IPS-NIHi11 (cell line): ENCODE measurements at regions not wholly inside any gene's neighbourhood (a gene's known extent, or its start where the extent isn't known, plus 50 kb on each side); places are given as distances from the start of the nearest gene placed in this dataset.
"Not testable (repeated sequence)": the region's sequence is repeated elsewhere in the genome, so short reads cannot be mapped to it uniquely, and the experiment has no call there.

Experiments used
- DNase-seq: peaks from one replicate; pipeline ENCODE4 v3.0.0; 2012; ENCODE audit warnings: mixed read lengths, low spot score

DNA sequence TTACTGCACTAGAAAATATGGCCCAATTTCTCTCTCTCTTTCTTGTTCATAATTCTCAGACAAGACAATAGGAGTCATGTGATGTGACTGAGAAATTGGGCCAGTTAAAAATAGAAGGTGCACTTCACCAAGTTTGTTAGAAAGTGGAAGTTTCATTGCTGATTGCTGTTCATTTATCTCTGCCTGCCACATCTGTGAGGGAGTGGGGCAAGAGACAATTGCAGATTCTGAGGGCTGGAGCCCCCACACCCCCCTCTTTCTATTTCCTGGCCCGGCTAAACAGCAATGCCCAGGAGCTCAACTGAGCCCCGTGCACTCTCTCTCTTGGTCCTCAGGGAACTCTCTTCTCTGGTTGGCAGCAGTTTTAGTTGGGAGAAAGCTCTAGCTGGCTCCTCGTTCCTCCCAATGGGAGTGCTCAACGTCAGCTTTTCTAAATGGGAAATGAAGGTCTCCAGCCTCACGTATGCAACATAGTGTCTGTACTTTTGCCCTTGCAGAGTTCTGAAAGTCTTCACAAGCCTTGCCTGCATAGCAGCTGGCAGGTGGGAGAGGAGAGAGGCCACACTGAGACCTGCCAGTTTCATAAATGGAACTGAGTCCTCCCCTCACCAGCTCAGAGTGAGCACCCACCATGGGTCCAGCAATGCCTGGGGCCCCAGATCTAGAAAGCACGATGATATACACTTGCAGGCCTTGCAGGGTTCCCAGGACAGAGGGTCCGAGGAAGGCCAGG is 115.7 kb downstream of the MYCN start:
- DNase-seq = no peak

GRCh38 chr2:16053437-16054257 is 113.3 kb downstream of the MYCN start:
- DNase-seq = no peak

GRCh38 chr2:16052571-16053052 is 112.3 kb downstream of the MYCN start:
- not testable (repeated sequence) for DNase-seq

DNA sequence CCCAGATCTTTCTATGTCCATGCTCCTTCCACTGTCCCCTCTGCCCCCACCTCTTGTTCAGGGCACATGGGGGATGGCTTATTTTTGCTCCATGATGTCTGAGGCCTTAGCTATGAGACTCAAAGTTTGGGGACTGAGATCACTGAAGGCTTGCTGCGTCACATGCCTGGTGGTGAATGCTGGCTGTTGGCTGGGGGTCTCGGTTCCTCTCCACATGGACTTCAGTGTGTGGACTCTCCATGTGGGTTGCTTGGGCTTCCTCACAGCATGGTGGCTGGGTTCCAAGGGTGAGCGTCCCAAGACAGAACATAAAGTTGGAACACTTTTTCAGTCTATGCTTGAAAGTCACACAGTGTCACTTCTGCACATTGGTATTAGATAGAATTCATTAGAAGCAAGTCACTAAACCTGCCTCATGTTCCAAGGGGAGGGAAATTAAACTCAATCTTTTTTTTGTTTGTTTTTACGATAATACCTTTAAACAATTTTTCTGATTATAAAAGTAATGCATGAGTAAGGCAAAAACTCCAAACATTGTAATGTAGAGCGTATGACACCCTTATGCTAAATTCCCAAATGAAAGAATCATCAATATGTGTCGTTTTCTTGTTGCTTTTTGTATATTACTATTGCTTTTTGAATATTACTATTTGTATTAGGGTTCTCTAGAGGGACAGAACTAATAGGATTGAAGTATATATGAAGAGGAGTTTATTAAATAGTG is 111.7 kb downstream of the MYCN start:
- DNase-seq = no peak

DNA sequence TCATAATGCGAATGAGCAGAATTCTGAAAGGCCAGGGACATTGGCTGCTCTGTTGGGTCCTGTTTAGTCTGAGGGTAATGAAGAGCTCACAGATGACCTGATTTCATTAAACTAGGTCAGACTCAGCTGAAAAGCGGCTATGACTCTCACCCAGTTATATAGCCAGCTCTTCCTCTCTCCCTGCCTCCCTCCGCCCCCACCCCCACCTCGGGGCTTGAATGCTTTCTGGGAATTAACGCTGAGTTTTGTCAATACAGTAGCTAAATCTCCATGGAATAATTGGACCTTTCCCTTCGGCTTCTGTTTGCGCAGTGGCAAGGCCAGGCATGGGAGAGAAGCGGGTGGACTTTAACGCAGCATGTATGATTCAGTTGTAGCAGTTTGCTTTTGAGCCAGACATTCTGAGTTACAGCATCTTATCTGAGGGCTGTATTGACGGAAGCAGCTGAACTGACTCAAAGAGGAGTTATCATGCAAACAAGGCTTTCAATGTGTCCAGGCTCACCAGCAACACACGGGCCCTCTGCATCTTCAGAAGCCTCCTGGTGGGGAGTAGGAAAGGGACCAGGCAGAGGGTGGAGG is 110.6 kb downstream of the MYCN start:
- no peak for DNase-seq

DNA sequence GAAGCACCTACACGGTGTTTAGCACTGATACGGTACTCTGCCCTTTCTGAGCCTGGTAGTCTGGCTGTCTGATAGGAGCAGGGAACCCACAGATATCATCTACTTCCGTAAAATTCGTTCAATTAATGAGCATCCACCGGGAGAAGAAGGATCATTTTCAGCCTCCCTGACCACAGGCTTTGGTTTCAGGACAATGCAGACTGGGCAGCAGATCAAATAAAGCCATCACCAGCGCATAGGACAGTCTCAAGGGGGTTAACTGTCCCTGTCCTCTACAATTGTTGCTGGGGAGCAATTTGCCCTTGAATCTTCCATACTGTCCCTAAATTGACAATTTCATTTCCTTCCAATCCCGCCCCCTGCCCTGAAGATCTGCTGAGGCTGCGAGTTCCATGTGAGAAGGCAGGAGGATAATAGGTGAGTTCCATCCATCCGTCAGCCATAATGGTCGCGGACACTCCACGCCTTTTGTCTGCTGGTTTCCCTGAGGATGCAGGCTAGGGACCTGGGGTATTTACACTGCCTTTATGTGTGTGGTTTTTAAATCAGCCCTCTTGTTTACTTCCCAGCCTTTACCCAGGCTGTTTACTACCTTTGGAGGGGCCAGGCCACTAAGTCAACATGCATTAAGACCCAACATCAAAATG is 110.0 kb downstream of the MYCN start:
- DNase-seq = no peak

DNA sequence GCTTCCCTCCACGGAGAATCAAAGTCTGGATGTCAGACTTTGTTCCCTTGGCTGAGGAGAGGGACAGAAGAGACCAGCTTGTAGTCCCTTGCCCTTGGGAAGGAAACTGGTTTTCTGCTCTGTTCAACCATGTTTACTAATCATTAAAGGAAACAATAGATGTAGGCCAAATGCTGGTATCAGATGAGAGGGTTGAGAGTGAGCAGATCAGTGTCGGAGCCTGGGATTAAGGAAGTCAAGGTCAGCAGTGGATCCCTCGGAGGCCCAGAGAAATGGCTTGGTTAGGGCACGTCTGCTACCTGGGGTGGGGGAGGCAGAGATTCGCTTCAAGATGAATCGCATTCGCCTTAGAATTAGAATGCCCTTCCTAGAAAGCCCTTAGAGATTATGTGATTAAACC is 109.1 kb downstream of the MYCN start:
- no peak for DNase-seq

DNA sequence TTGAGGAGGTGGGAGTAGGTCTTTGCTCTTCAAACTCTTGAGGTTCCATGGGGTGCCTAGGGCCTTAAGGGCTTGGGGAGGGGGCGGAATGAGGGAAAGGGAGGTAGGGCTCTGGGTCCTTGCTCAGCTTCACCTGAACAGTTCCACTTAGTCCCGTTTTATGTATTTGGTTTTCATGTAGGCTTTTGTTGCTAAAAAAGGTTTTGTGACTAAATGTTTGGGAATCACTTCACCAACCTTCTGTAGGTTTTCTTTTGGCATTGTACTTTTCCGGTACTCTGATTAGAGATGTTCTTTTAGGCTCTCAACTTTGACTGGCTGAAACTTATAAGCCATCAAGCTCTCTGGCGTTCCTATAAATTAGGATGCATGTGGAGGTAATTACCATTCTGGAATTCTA is 108.1 kb downstream of the MYCN start:
- DNase-seq = no peak

- no peak for DNase-seq
These were observed 107.4 kb downstream of the MYCN start for GRCh38 chr2:16047701-16048100.

GRCh38 chr2:16046649-16047048 is 106.3 kb downstream of the MYCN start:
- no peak for DNase-seq

- DNase-seq = no peak
These were observed 105.5 kb downstream of the MYCN start for GRCh38 chr2:16045653-16046352.

DNA sequence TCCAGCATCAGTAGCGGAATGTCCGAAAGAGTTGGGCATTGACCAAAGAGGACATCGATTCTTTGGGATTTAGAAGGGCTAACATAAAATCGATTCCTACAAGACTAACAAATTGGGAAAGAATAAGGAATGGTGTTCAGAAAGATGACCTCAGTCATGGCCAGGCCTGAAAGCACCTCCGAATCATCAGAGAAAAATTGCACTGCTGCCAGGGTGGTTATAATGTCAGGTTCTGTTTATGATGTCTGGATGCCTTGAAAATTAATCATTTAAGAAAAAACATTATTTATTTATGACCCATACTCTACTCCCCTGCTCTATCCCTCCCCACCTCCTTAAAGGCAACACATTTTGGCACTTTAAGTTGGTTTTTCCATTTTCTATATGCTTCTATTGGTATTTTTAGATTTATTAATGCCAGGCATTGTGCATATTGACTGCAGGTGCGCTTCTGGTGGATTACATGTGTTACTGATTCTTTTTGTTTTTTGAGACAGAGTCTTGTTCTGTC is 104.7 kb downstream of the MYCN start:
- no peak for DNase-seq

GRCh38 chr2:16043627-16044026 is 103.3 kb downstream of the MYCN start:
- DNase-seq = no peak

GRCh38 chr2:16043192-16043591 is 102.8 kb downstream of the MYCN start:
- no peak for DNase-seq

- DNase-seq = no peak
These were observed 101.9 kb downstream of the MYCN start for GRCh38 chr2:16042201-16042700.

- no peak for DNase-seq
These were observed 100.1 kb downstream of the MYCN start for GRCh38 chr2:16040271-16041010.

GRCh38 chr2:16039823-16040222 is 99.5 kb downstream of the MYCN start:
- no peak for DNase-seq

DNA sequence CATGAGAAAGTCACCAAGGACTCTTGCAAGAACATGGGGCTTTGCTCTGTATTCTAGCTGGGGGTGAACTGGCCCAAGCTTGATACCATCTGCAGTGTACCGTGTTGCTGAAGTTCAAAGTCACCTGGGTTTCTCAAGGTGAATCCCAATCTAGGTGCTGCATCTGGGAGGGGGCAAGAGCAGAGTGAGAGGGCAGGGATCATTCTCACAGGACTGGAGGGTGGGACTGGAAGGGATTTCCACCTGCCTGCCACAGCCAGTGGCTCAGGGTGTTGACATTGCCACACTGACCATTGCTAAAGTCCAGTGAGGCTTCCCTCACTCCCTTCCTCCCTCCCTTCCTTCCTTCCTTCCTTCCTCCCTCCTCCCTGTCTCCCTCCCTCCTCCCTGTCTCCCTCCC is 98.7 kb downstream of the MYCN start:
- DNase-seq = no peak

- no peak for DNase-seq
These were observed 98.3 kb downstream of the MYCN start for GRCh38 chr2:16038621-16039020.
